Panc1 (cell line): ENCODE measurements at regions not wholly inside any gene's neighbourhood (a gene's known extent, or its start where the extent isn't known, plus 50 kb on each side); places are given as distances from the start of the nearest gene placed in this dataset.
A peak's percentile ranks its signal among the peaks of the same experiment; 100 is the strongest.

ENCODE experiments used
- ATAC-seq: fragments of 200-7000 bp; cut with Tn5 transposase; 2 replicates; pipeline ENCODE4 v1.9.1; 2020; ENCODE audit warnings: mild to moderate bottlenecking, moderate library complexity
- BruUV-seq: library from RNA; stranded (reverse); fragments of 400-500 nt; replicated peaks from 2 replicates; lab custom pipeline; 2021; lab: Mats Ljungman, UMichigan
- CTCF ChIA-PET: fragments of 300-600 bp; sonication (Branson Sonifier 250); formaldehyde crosslinking; loops from one replicate; lab custom pipeline; 2022; ENCODE audit warnings: antibody characterized with exemption; lab: Charles Lee
- POLR2A ChIA-PET: fragments of 300-600 bp; sonication (Branson Sonifier 250); formaldehyde crosslinking; loops from one replicate; lab custom pipeline; 2022; ENCODE audit warnings: antibody characterized with exemption; lab: Charles Lee
- DNase-seq: peaks from one replicate; pipeline ENCODE4 v3.0.0-alpha.2; 2010; ENCODE audit warnings: low read depth, low spot score
- H3K27ac ChIP-seq: 2 replicates; pipeline ENCODE4 v1.5.1; 2011; ENCODE audit warnings: mild to moderate bottlenecking, low read length, inconsistent platforms
- H3K27me3 ChIP-seq: fragments of 200-500 bp; sonication (Bioruptor generic); 2 replicates; pipeline ENCODE4 v1.6.0; 2014; ENCODE audit warnings: low read length, inconsistent platforms; ENCODE audit not compliant: control insufficient read depth, insufficient read depth
- H3K36me3 ChIP-seq: fragments of 200-500 bp; sonication (Bioruptor generic); 2 replicates; pipeline ENCODE4 v1.5.1; 2014; ENCODE audit warnings: inconsistent platforms, mild to moderate bottlenecking, low read length, moderate library complexity; ENCODE audit not compliant: control insufficient read depth, insufficient read depth
- H3K4me1 ChIP-seq: 2 replicates; pipeline ENCODE4 v1.5.1; 2011; ENCODE audit warnings: inconsistent platforms, mild to moderate bottlenecking, low read length, moderate library complexity; ENCODE audit not compliant: control insufficient read depth, insufficient read depth
- H3K4me3 ChIP-seq, 2 experiments: 2 replicates each; pipeline ENCODE4 v1.5.1; 2011 to 2012; ENCODE audit warnings: low read depth in 2 of 2, low read length in 2 of 2, mild to moderate bottlenecking in 2 of 2, inconsistent platforms in 1 of 2, moderate library complexity in 1 of 2
- H3K9me3 ChIP-seq: fragments of 200-500 bp; sonication (Bioruptor generic); 2 replicates; pipeline ENCODE4 v1.5.1; 2014; ENCODE audit warnings: low read depth, mild to moderate bottlenecking, inconsistent platforms, low read length, moderate library complexity; ENCODE audit not compliant: control insufficient read depth, insufficient read depth
- CTCF ChIP-seq: fragments of 450-650 bp; IDR thresholded peaks from 2 replicates; pipeline ENCODE4 v1.5.1; 2017; ENCODE audit warnings: mild to moderate bottlenecking
- POLR2AphosphoS5 ChIP-seq: IDR thresholded peaks from 2 replicates; pipeline ENCODE4 v1.6.1; 2012; ENCODE audit warnings: mild to moderate bottlenecking, low read depth, low read length, moderate library complexity
- REST ChIP-seq, 2 experiments: IDR thresholded peaks; 2 replicates each; pipeline ENCODE4 v1.6.1; 2011 to 2012; ENCODE audit warnings: low read depth in 2 of 2, control low read depth in 1 of 2, low read length in 1 of 2, mild to moderate bottlenecking in 1 of 2, moderate library complexity in 1 of 2; ENCODE audit not compliant: insufficient read depth in 1 of 2
- SIN3A ChIP-seq: IDR thresholded peaks from 2 replicates; pipeline ENCODE4 v1.6.1; 2012; ENCODE audit warnings: low read depth, mild to moderate bottlenecking, low read length, moderate library complexity, borderline replicate concordance; ENCODE audit not compliant: insufficient read depth
- TCF7L2 ChIP-seq: IDR thresholded peaks from 2 replicates; pipeline ENCODE4 v1.6.1; 2011; ENCODE audit warnings: mild to moderate bottlenecking, low read depth, low read length, inconsistent platforms
- in situ Hi-C: cut with HindIII; loops from 2 replicates; pipeline ENCODE4 v1.10.0; 2016; ENCODE audit warnings: low sequenced_read_pairs, low pct_unique_long_range_greater_than_20kb
- intact Hi-C: fragments of 100-400 bp; cut with micrococcal nuclease; formaldehyde crosslinking; loops from one replicate; pipeline ENCODE4 v1.10.0; 2022; ENCODE audit not compliant: unreplicated experiment

GRCh38 chr6:79778816-79779215, 147.7 kb downstream of the SH3BGRL2 start:
- Histone ChIP-seq H3K27me3 (no peaks in the 10 kb centered on the region; the same call in 1 of the 2 replicates), H3K4me3 (no peak overlapping the region), H3K4me1 (peaks cover 5% of the 10 kb centered on the region), H3K36me3 (no peaks in the 10 kb centered on the region), H3K27ac (peak overlapping the region; percentile 76; the same call in 1 of the 2 replicates), H3K9me3 (no peaks in the 10 kb centered on the region)
- in situ Hi-C loops: no loop called here
- no TSS peak for BruUV-seq
- POLR2A ChIA-PET: no interaction called here
- DNase-seq (no peak), ATAC-seq (no peak)
- CTCF ChIA-PET: interaction anchor here (1.0 to 1.2 kb wide), 2 partner anchors 90 to 91 kb away, joined by 3 to 8 read pairs; no protein-coding TSS in a partner anchor
- intact Hi-C loops: loop anchor here (1.0 to 5.0 kb wide), 2 partner anchors 33 to 89 kb away; no protein-coding TSS in a partner anchor
- TF ChIP-seq SIN3A: no peak

- TF ChIP-seq TCF7L2 (no peak), SIN3A (no peak), POLR2AphosphoS5 (no peak), REST (IDR thresholded peaks at IDR 0.05; ENCODE audit: insufficient read depth in 1 of 2, low read depth in 2 of 2, low read length in 1 of 2) (0 out of 4 replicates have a peak, but pooled peaks of 1 of the 2 experiments have one; percentile 8), CTCF (peak; percentile 98)
- intact Hi-C loops: loop anchor here (1.0 to 5.0 kb wide), 2 partner anchors 34 to 90 kb away; no protein-coding TSS in a partner anchor
- ChIA-PET POLR2A (no interaction called here), CTCF (interaction anchor here (0.6 to 1.2 kb wide), 3 partner anchors 90 to 336 kb away, joined by 3 to 8 read pairs (median 4); no protein-coding TSS in a partner anchor)
- Histone ChIP-seq H3K4me1 (peaks cover 5% of the 10 kb centered on the region), H3K27me3 (no peaks in the 10 kb centered on the region), H3K4me3 (peak overlapping the region; percentile 32 to 58), H3K36me3 (no peaks in the 10 kb centered on the region), H3K27ac (peak overlapping the region; percentile 76), H3K9me3 (no peaks in the 10 kb centered on the region)
- peak; percentile 94 for ATAC-seq
- in situ Hi-C loops: no loop called here
- BruUV-seq: no TSS peak
- DNase-seq: peak; percentile 20
Observed at GRCh38 chr6:79777713-79778579, 146.8 kb downstream of the SH3BGRL2 start.
